ENCODE measurements at regions not wholly inside any gene's neighbourhood (a gene's known extent, or its start where the extent isn't known, plus 50 kb on each side); places are given as distances from the start of the nearest gene placed in this dataset.

- TF ChIP-seq JUN (IDR thresholded peaks at IDR 0.05; ENCODE audit: borderline replicate concordance, insufficient read depth, insufficient read length, low read depth) (no peak), MAX (IDR thresholded peaks at IDR 0.05; ENCODE audit: insufficient read depth, insufficient read length) (no peak), FOS (IDR thresholded peaks at IDR 0.05; ENCODE audit: borderline replicate concordance, insufficient read depth, low read length) (no peak), MYC (IDR thresholded peaks at IDR 0.05; ENCODE audit: low read depth, low read length) (no peak), POLR2A (IDR thresholded peaks at IDR 0.05; ENCODE audit: low read depth, low read length) (no peak), GATA2 (IDR thresholded peaks at IDR 0.05; ENCODE audit: insufficient read depth, insufficient read length, low read depth, low read length) (no peak), CTCF (IDR thresholded peaks at IDR 0.05; ENCODE audit: extremely low read depth in 1 of 2, insufficient read depth in 1 of 2, low read depth in 1 of 2, low read length in 2 of 2) (no peak)
- intact Hi-C loops (cut with micrococcal nuclease): no loop called here
- no peaks in the 10 kb centered on the region for H3K9me3 ChIP-seq (replicated peaks; ENCODE audit: control insufficient read depth, insufficient read depth, low read length)
Measured at GRCh38 chr10:27612551-27613035, 108.5 kb downstream of the RAB18 start.

More at GRCh38 chr10:27612551-27613035, 108.5 kb downstream of the RAB18 start:
- H3K4me3 ChIP-seq (replicated peaks in 1 of 3; ENCODE audit: insufficient read depth in 1 of 3, low read depth in 1 of 3, low read length in 3 of 3): no peak overlapping the region
- BruUV-seq (replicated peaks): no TSS peak
- H4K20me1 ChIP-seq (replicated peaks; ENCODE audit: control insufficient read depth, extremely low read depth, insufficient read depth, low read length): no peaks in the 10 kb centered on the region
- DNase-seq (ENCODE audit: low read depth, low spot score): no peak
- CTCF ChIA-PET: interaction anchor here (1.3 kb wide), 1 partner anchor 10 kb away, joined by 3 read pairs; no protein-coding TSS in a partner anchor
- dilution Hi-C loops (cut with MboI; ENCODE audit: extremely low pct_ligation_motif_present, low sequenced_read_pairs): no loop called here
- no peak overlapping the region for H3K9ac ChIP-seq (replicated peaks; ENCODE audit: extremely low read depth, insufficient read depth, low read length)
- POLR2A ChIA-PET: no interaction called here
- H3K27me3 ChIP-seq (ENCODE audit: control insufficient read depth in 2 of 2, insufficient read depth in 2 of 2, low read length in 2 of 2): peaks cover 0 to 2% of the 10 kb centered on the region in 2 experiments
- H3K4me1 ChIP-seq (ENCODE audit: control insufficient read depth, extremely low read depth, insufficient read depth, low read length): no peaks in the 10 kb centered on the region
- no peaks in the 10 kb centered on the region for H3K36me3 ChIP-seq (ENCODE audit: control insufficient read depth in 2 of 2, extremely low read depth in 1 of 2, insufficient read depth in 2 of 2, low read length in 2 of 2)
- H3K79me2 ChIP-seq (ENCODE audit: control insufficient read depth, insufficient read depth, low read length): no peaks in the 10 kb centered on the region
- FAIRE-seq: no peak
- H3K9me1 ChIP-seq (replicated peaks; ENCODE audit: control insufficient read depth, extremely low read depth, insufficient read depth, low read length): no peaks in the 10 kb centered on the region
- no peak overlapping the region for H3K27ac ChIP-seq (ENCODE audit: insufficient read depth, low read depth, low read length)
- H2AFZ ChIP-seq (ENCODE audit: low read depth, low read length): no peak overlapping the region
- no peak overlapping the region for H3K4me2 ChIP-seq (ENCODE audit: insufficient read depth, low read length)
